H9 (cell line): ENCODE measurements at regions not wholly inside any gene's neighbourhood (a gene's known extent, or its start where the extent isn't known, plus 50 kb on each side); places are given as distances from the start of the nearest gene placed in this dataset.

ENCODE experiments used
- DNase-seq: peaks from one replicate; pipeline ENCODE4 v3.0.0-alpha.2; 2017
- H2AFZ ChIP-seq: one replicate; pipeline ENCODE4 v1.6.1; 2013; ENCODE audit warnings: mild to moderate bottlenecking, low read length, control low read depth, moderate library complexity
- H2AK5ac ChIP-seq: 2 replicates; pipeline ENCODE4 v1.6.1; 2013; ENCODE audit warnings: low read length, control low read depth, mixed read lengths; ENCODE audit not compliant: insufficient read length
- H2BK120ac ChIP-seq: one replicate; pipeline ENCODE4 v1.6.1; 2013; ENCODE audit warnings: low read depth, mild to moderate bottlenecking, low read length, control low read depth, inconsistent platforms; ENCODE audit not compliant: poor library complexity, severe bottlenecking
- H2BK12ac ChIP-seq: 2 replicates; pipeline ENCODE4 v1.6.1; 2013; ENCODE audit warnings: low read length, control low read depth, mixed read lengths, low read depth; ENCODE audit not compliant: insufficient read length
- H2BK15ac ChIP-seq: 2 replicates; pipeline ENCODE4 v1.6.1; 2013; ENCODE audit warnings: low read depth, low read length, control low read depth
- H2BK20ac ChIP-seq: one replicate; pipeline ENCODE4 v1.6.1; 2013; ENCODE audit warnings: low read depth, mild to moderate bottlenecking, low read length, control low read depth, inconsistent platforms; ENCODE audit not compliant: poor library complexity, severe bottlenecking
- H2BK5ac ChIP-seq: 2 replicates; pipeline ENCODE4 v1.6.1; 2013; ENCODE audit warnings: low read length, control low read depth, mixed read lengths; ENCODE audit not compliant: insufficient read length
- H3K14ac ChIP-seq: 2 replicates; pipeline ENCODE4 v1.6.1; 2013; ENCODE audit warnings: low read length, control low read depth; ENCODE audit not compliant: insufficient read depth
- H3K18ac ChIP-seq: 2 replicates; pipeline ENCODE4 v1.6.1; 2013; ENCODE audit warnings: low read depth, mild to moderate bottlenecking, mixed read lengths, low read length, control low read depth; ENCODE audit not compliant: insufficient read length
- H3K23ac ChIP-seq: 2 replicates; pipeline ENCODE4 v1.6.1; 2013; ENCODE audit warnings: low read length, control low read depth, mixed read lengths, low read depth; ENCODE audit not compliant: insufficient read length
- H3K23me2 ChIP-seq: 2 replicates; pipeline ENCODE4 v1.6.1; 2013; ENCODE audit warnings: low read depth, mild to moderate bottlenecking, mixed read lengths, low read length, control low read depth; ENCODE audit not compliant: insufficient read length, poor library complexity, severe bottlenecking
- H3K27ac ChIP-seq: 2 replicates; pipeline ENCODE4 v1.5.1; 2013; ENCODE audit warnings: low read length, control low read depth, mixed read lengths, low read depth; ENCODE audit not compliant: insufficient read length
- H3K27me3 ChIP-seq: 2 replicates; pipeline ENCODE4 v1.6.1; 2013; ENCODE audit warnings: low read length, control low read depth, inconsistent platforms; ENCODE audit not compliant: insufficient read depth
- H3K4ac ChIP-seq: 2 replicates; pipeline ENCODE4 v1.6.1; 2013; ENCODE audit warnings: low read depth, mild to moderate bottlenecking, control low read depth, inconsistent platforms, low read length, moderate library complexity
- H3K4me1 ChIP-seq: 2 replicates; pipeline ENCODE4 v1.6.1; 2013; ENCODE audit warnings: low read length, control low read depth, inconsistent platforms; ENCODE audit not compliant: insufficient read depth
- H3K4me2 ChIP-seq: 2 replicates; pipeline ENCODE4 v1.6.1; 2013; ENCODE audit warnings: low read length, control low read depth, mixed read lengths; ENCODE audit not compliant: insufficient read length, insufficient read depth
- H3K56ac ChIP-seq: 2 replicates; pipeline ENCODE4 v1.6.1; 2013; ENCODE audit warnings: low read depth, mild to moderate bottlenecking, mixed read lengths, low read length, control low read depth; ENCODE audit not compliant: insufficient read length
- H3K79me1 ChIP-seq: 2 replicates; pipeline ENCODE4 v1.6.1; 2013; ENCODE audit warnings: low read depth, mild to moderate bottlenecking, moderate library complexity, low read length, control low read depth, inconsistent platforms; ENCODE audit not compliant: insufficient read depth, poor library complexity, severe bottlenecking
- H3K79me2 ChIP-seq: 2 replicates; pipeline ENCODE4 v1.6.1; 2013; ENCODE audit warnings: low read length, control low read depth, inconsistent platforms; ENCODE audit not compliant: insufficient read depth
- H3K9ac ChIP-seq: 2 replicates; pipeline ENCODE4 v1.6.1; 2013; ENCODE audit warnings: low read length, control low read depth, mixed read lengths; ENCODE audit not compliant: insufficient read length; ENCODE audit errors: extremely low read depth
- H3K9me3 ChIP-seq: one replicate; pipeline ENCODE4 v1.6.1; 2013; ENCODE audit warnings: low read depth, low read length, inconsistent platforms; ENCODE audit not compliant: control insufficient read depth
- H3T11ph ChIP-seq: one replicate; pipeline ENCODE4 v1.6.1; 2013; ENCODE audit warnings: mild to moderate bottlenecking, low read length, control low read depth, inconsistent platforms
- H4K20me1 ChIP-seq: one replicate; pipeline ENCODE4 v1.6.1; 2013; ENCODE audit not compliant: control insufficient read depth, insufficient read length, insufficient read depth
- H4K5ac ChIP-seq: 2 replicates; pipeline ENCODE4 v1.6.1; 2013; ENCODE audit warnings: low read depth, mild to moderate bottlenecking, mixed read lengths, low read length, control low read depth; ENCODE audit not compliant: insufficient read length
- H4K8ac ChIP-seq: replicated peaks from 2 replicates; pipeline ENCODE4 v1.6.1; 2013; ENCODE audit warnings: low read length, control low read depth, mixed read lengths, low read depth; ENCODE audit not compliant: insufficient read length
- H4K91ac ChIP-seq: 2 replicates; pipeline ENCODE4 v1.6.1; 2013; ENCODE audit warnings: low read depth, mild to moderate bottlenecking, moderate library complexity, mixed read lengths, low read length, control low read depth; ENCODE audit not compliant: insufficient read length
- H3K27ac Mint-ChIP-seq, 3 experiments: 2 replicates in 2 of 3; 3 replicates in 1 of 3; pipeline ENCODE4 v1.8.0; 2020 to 2021; ENCODE audit warnings: mixed read lengths in 3 of 3, mild to moderate bottlenecking in 1 of 3, moderate library complexity in 1 of 3
- H3K27me3 Mint-ChIP-seq: 2 replicates; pipeline ENCODE4 v1.8.0; 2021; ENCODE audit warnings: low read depth, mild to moderate bottlenecking, moderate library complexity, mixed read lengths
- H3K36me3 Mint-ChIP-seq, 3 experiments: 2 replicates in 2 of 3; 3 replicates in 1 of 3; pipeline ENCODE4 v1.8.0; 2020 to 2021; ENCODE audit warnings: low read depth in 3 of 3, mixed read lengths in 3 of 3; ENCODE audit not compliant: insufficient read depth in 1 of 3
- H3K4me1 Mint-ChIP-seq, 2 experiments: 2 replicates each; pipeline ENCODE4 v1.8.0; 2020; ENCODE audit warnings: mixed read lengths in 2 of 2
- H3K4me3 Mint-ChIP-seq, 2 experiments: 2 replicates in 1 of 2; 3 replicates in 1 of 2; pipeline ENCODE4 v1.8.0; 2020 to 2021; ENCODE audit warnings: mild to moderate bottlenecking in 2 of 2, mixed read lengths in 2 of 2, moderate library complexity in 1 of 2
- H3K9me3 Mint-ChIP-seq, 2 experiments: 2 replicates in 1 of 2; 3 replicates in 1 of 2; pipeline ENCODE4 v1.8.0; 2020; ENCODE audit warnings: mild to moderate bottlenecking in 2 of 2, mixed read lengths in 2 of 2, moderate library complexity in 1 of 2
- WGBS: extraction: QIAGEN DNeasy Blood & Tissue Kit; methylation state at CpG from one replicate; pipeline ENCODE4 v1.1.7; 2013; ENCODE audit warnings: missing lambda C conversion rate, low lambda C conversion rate, mixed read lengths; ENCODE audit not compliant: insufficient read length; ENCODE audit errors: extremely low coverage; 5-methylcytosine and 5-hydroxymethylcytosine counted together
- TF ChIP-seq, protein P1 (sequence below): fragments of 200-600 bp; sonication (generic); conservative IDR thresholded peaks from 3 replicates; pipeline ENCODE4 v1.8.0; 2021; ENCODE audit warnings: antibody characterized with exemption, mild to moderate bottlenecking

GRCh38 chr6:115717472-115717871 lies 343.2 kb downstream of the FRK start:
- Mint-ChIP-seq H3K27ac (no peak overlapping the region), H3K36me3 (no peaks in the 10 kb centered on the region), H3K27me3 (no peaks in the 10 kb centered on the region), H3K4me3 (no peak overlapping the region), H3K9me3 (no peaks in the 10 kb centered on the region), H3K4me1 (no peaks in the 10 kb centered on the region; a peak in 1 of 4 replicates)
- no peak overlapping the region for H3K23ac ChIP-seq
- TF ChIP-seq, protein P1, sequence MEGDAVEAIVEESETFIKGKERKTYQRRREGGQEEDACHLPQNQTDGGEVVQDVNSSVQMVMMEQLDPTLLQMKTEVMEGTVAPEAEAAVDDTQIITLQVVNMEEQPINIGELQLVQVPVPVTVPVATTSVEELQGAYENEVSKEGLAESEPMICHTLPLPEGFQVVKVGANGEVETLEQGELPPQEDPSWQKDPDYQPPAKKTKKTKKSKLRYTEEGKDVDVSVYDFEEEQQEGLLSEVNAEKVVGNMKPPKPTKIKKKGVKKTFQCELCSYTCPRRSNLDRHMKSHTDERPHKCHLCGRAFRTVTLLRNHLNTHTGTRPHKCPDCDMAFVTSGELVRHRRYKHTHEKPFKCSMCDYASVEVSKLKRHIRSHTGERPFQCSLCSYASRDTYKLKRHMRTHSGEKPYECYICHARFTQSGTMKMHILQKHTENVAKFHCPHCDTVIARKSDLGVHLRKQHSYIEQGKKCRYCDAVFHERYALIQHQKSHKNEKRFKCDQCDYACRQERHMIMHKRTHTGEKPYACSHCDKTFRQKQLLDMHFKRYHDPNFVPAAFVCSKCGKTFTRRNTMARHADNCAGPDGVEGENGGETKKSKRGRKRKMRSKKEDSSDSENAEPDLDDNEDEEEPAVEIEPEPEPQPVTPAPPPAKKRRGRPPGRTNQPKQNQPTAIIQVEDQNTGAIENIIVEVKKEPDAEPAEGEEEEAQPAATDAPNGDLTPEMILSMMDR: no peak
- H2BK120ac ChIP-seq: no peak overlapping the region
- no peak overlapping the region for H3K18ac ChIP-seq
- no peak overlapping the region for H3T11ph ChIP-seq
- H2BK15ac ChIP-seq: no peak overlapping the region
- no peak overlapping the region for H3K56ac ChIP-seq
- no peak overlapping the region for H4K91ac ChIP-seq
- H4K8ac ChIP-seq: no peak overlapping the region
- no peak overlapping the region for H2AFZ ChIP-seq
- no peaks in the 10 kb centered on the region for H3K4me1 ChIP-seq
- H3K79me2 ChIP-seq: no peaks in the 10 kb centered on the region
- no peak overlapping the region for H3K4ac ChIP-seq
- no peaks in the 10 kb centered on the region for H3K27me3 ChIP-seq
- H4K5ac ChIP-seq: no peak overlapping the region
- H2BK12ac ChIP-seq: no peak overlapping the region
- no peak overlapping the region for H2BK5ac ChIP-seq
- H3K79me1 ChIP-seq: no peaks in the 10 kb centered on the region
- no peak overlapping the region for H3K27ac ChIP-seq
- DNase-seq: no peak
- no peaks in the 10 kb centered on the region for H4K20me1 ChIP-seq
- no peak overlapping the region for H2AK5ac ChIP-seq
- H3K9me3 ChIP-seq: no peaks in the 10 kb centered on the region
- H3K9ac ChIP-seq: no peak overlapping the region
- no peak overlapping the region for H3K4me2 ChIP-seq
- no peaks in the 10 kb centered on the region for H3K23me2 ChIP-seq
- WGBS: no CpG with 5 or more reads among the region's 1 CpG
- H2BK20ac ChIP-seq: no peak overlapping the region
- no peak overlapping the region for H3K14ac ChIP-seq
